Limb (tissue), 2 donors: ENCODE measurements at regions not wholly inside any gene's neighbourhood (a gene's known extent, or its start where the extent isn't known, plus 50 kb on each side); places are given as distances from the start of the nearest gene placed in this dataset.

ENCODE experiments used
- DNase-seq, 2 donors: peaks; one replicate each; pipeline ENCODE4 v3.0.0-alpha.2; 2016; ENCODE audit errors: extremely low spot score in 2 of 2

DNA sequence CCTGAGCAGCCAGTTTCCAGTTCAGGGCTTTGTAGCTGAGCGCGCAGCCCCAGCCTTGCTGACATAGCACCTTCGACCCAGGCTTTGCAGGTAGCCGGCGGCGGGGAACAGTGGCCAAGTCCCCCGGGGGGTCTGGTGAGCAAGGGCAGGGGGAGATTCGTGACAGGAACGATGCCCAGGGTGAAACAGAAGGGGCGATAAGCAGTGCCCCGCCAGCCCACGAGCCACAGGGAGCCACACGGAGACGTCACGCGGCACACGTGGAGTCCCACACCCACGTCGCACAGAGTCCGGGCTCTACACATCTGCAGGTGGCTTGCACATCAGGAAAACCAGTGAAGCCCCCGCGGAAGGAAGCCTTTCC lies 127.2 kb downstream of the SOX1 start:
- DNase-seq, result no peak

DNA sequence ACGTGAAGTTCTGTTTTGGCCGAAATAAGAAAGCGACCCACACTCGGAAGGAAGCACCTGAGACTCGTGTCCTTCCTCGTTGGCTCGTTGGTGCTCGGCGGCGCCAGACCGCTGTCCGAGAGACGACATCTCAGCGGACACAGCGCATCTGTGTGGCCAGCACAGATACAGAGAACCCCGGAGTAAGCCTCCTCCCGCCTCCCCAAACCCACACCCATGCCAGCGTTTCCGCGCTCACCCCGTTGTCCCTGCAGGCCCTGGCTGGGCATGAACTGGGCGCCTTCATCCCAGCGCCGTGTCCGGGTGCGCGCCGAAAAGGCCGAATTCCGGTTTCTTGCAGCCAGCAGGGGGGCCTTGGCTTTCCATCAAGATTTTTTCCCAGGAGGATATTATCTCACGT lies 127.6 kb downstream of the SOX1 start:
- DNase-seq, result no peak

DNA sequence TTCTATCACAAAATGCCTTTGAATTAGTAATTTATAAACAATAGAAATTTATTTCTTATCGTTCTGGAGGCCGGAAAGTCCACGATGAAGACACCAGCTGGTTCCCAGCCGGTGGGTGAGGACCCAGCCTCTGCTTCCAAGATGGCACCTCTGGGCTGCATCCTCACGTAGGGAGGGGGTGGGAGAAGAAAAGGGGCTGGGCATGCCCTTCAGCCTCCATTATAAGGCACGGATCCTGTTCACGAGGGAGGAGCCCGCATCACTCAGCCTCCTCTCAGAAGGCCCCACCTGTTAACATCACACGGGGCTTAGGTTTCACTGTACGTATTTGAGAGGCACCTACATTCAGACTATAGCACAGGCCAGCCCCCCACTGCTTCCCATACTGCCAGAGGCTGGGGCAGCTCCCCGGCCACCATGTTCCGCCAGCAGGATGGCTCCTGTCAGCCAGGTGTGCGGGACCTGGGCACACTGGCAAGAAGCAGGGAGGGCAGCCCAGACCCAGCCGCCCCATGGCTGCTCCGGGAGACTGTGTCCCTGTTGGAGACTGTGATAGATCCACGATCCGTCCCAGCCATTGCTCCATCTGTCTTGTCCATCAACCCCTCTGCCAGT lies 131.6 kb downstream of the SOX1 start:
- DNase-seq, result no peak

DNA sequence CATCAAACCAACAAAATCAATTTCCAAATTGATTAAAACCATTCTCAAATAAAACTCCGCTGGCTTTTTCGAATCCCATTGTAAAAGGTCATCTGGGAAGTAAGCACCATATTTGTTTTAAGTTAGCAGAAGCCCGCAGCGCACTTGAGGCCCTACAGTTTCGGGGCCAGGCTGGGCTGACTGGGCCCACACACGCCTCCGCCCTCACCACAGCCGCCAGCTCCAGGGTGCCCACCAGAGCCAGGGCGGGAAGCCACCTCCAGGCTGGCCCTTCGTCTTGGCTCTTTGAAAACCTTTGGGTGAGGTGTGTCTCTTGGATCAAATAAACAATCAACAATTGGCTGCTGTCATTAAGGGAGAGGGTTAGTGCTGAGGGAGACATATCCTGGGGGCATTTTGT lies 133.3 kb downstream of the SOX1 start:
- DNase-seq, result no peak

- no peak for DNase-seq
Measured at GRCh38 chr13:112202266-112202665, 135.3 kb downstream of the SOX1 start.

GRCh38 chr13:112202966-112203365 lies 136.0 kb downstream of the SOX1 start:
- DNase-seq, result no peak

GRCh38 chr13:112203614-112204013 lies 136.7 kb downstream of the SOX1 start:
- no peak for DNase-seq

DNA sequence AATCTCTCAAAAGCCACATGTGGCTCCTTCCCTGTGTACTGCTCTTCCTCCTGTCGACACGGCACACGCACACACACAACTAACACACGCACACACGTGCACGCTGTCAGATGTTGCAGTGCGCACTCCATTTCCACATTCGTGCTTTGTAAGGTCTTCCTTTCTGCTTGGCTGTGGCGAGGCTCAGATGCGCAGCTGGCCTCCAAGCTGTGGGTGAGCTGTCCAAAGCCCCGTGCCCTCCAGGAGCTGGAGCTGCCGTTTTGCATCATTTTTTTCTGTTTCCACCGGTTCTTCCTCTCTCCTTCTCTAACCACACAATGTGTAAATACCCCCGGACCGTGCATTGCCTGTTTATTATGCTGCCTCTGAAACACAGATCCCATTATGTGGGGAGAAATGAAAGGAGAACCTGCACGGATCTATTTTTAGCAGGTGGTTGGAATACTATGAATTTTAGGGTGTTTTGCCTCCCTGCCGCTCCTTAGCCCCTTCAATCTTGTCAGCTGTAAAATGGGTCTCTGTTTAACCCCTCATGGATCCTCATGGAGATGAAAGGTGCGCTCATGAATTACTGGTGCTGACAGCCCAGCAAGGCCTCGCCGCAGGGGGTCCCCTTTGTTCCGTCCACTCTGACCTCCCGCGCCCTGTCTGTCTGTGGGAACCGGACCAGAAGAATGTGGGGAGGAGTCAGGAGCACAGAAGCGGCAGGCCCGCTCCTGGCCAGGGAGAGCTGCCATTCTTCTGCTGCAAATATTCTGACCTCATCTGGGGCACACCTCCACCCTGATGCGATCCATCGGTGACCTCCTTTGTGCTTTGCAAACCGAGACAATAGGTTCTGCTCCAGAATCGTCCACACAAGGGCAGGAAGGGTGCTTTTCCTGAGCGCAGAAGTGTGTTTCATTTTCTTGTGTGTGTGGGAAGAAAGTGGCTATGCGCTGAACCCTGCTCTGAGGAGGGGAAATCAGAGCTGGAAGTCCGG lies 137.7 kb downstream of the SOX1 start:
- DNase-seq, result no peak

DNA sequence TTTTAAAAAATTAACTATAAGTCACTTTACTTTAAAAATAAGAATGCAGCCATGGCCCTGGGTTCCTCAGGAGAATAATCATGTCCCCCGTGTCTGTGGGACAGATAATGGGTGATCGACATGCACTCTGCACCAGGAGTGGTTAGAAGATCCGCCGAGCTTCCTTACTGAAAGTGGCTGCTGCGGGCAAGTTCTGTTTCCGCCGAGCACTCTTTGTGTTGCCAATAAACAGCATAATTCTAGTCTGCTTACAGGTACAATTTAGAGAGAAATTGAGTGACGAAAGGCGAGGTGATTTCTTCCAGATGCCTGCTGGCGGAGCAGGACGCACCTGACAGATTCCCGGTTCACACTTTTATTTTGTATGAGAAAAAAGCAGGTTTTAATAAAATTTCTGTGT lies 139.0 kb downstream of the SOX1 start:
- DNase-seq, result no peak

- no peak for DNase-seq
Measured at GRCh38 chr13:112207129-112207528, 140.2 kb downstream of the SOX1 start.

DNA sequence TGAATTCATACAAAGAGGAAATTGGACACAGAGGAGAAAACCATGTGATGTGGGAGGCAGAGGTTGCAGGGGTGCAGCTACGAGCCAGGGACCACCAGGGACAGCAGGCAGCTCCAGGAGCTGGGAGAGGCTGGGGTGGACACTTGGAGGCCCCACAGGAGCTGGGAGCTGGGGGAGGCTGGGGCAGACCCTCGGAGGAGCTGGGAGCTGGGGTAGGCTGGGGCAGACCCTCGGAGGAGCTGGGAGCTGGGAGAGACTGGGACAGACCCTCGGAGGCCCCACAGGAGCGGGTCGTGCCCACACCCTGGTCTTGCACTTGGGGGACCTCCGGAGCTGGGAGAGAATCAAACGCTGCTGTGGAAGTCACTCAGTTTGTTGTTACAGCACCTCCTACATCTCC lies 141.7 kb downstream of the SOX1 start:
- no peak for DNase-seq

DNA sequence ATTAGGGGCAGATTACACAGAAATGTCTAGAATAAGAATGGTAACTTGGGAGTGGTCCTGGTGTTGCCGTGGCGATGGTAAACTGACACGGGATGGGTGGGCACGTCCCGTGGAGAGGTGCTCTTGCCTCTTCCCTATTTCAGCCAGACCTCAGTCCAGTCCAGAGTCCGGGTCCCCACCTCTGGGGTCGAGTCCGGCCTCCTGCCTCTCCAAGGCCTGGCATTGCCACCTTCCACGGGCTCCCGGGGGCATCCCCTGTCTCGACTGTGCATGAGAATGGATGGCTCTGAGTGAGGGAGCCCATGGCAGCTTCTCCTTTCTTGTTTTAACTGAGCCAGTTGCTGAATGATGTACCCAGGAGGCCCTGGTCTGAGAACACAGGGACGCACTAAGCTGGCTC lies 142.3 kb downstream of the SOX1 start:
- no peak for DNase-seq

GRCh38 chr13:112209711-112210110 lies 142.8 kb downstream of the SOX1 start:
- no peak for DNase-seq

GRCh38 chr13:112210371-112210770 lies 143.4 kb downstream of the SOX1 start:
- no peak for DNase-seq

- DNase-seq, result no peak
Measured at GRCh38 chr13:112212533-112212932, 145.6 kb downstream of the SOX1 start.

GRCh38 chr13:112213467-112214255 lies 146.7 kb downstream of the SOX1 start:
- DNase-seq, result no peak

DNA sequence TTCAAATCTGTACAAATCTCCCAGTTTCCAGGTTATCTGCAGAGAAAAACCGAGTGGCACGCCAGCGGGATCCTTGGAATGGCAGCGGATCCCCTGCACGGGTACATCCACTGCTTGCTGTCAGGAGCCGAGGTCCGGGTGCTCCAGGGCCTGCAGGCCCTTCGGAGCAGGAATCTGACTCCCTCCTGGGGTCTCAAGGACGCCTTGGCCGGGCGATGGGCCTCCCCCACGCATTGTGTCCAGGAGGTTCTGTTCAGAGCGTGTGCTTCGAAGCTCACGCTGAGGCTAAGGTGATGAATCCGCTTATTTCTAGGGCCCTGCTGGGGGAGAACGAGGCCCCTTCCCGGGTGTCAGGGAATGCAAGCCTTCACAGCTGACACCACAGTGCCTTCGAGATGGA lies 148.9 kb downstream of the SOX1 start:
- DNase-seq, result no peak

GRCh38 chr13:112217431-112217830 lies 150.5 kb downstream of the SOX1 start:
- no peak for DNase-seq

DNA sequence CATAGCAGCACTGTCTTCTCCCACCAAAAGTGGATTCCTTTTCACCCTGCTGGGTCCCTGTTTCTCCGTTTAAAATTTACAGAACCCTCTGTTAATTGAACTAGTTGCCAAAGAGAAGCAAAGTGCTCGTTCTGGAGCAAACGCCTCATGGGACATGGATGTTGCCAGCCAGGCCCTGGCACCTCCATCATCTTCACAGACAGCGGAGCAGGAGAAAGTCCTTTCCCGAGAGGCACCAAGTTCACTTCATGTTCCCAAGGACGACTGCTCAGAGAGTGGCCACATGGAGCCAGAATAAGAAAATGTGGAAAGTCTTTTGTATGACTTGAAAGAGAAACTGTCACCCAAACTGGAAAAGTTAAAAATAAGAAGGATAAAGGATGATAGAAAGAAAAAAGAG lies 151.5 kb downstream of the SOX1 start:
- DNase-seq, result no peak

DNA sequence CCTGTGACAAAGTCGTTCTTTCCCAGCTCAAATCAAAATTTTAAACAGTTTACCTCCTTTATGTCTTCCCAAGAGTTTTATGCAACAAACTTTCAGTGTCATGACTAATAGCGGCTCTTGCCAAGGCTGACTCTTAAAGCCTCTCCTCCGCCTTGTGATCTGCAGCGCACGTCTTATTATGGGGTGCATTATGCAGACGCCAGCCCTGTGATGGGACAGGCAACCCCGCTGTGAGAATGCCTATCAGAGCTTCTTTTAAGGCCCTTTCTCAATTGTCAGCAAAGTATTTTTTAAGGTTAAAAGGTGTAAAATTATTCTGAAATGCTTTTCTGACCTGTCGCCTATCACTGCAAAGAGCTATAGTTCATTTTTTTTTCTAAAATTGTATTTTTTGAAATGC lies 152.8 kb downstream of the SOX1 start:
- no peak for DNase-seq

DNA sequence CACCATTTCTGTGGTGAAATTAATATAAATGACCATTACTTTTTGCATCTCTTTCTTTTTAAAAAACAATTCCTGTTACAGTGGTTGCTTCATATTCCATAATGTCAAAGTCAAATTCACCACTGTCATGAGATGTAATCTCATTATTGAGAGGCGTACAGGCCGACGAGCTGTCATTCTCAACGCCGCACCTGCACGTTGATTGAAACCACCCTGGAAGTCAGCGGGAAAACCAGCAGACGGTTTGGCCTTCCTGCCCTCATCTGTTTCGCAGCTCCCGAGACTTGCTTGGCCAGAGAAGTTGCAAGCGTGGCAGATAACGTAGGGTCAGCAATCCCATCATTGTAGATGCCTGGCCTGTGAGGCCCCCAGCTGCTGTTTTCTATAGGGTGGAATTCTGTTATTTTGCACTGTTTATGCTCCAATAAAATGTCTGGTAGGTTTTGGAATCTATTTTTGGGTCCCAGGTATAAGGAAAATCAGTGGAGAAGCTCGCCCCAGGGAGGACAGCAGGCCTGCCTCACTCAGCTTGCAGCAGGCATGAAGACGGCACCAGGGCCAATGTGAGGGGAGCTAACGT lies 153.4 kb downstream of the SOX1 start:
- no peak for DNase-seq

GRCh38 chr13:112220925-112221324 lies 154.0 kb downstream of the SOX1 start:
- DNase-seq, result no peak
